PC-3 (cell line): ENCODE measurements at regions not wholly inside any gene's neighbourhood (a gene's known extent, or its start where the extent isn't known, plus 50 kb on each side); places are given as distances from the start of the nearest gene placed in this dataset.

ENCODE experiments used
- ATAC-seq: fragments of 200-7000 bp; cut with Tn5 transposase; 2 replicates; pipeline ENCODE4 v1.9.1; 2020; ENCODE audit warnings: mild to moderate bottlenecking, moderate library complexity
- BruUV-seq: library from RNA; stranded (reverse); fragments of 400-500 nt; replicated peaks from 2 replicates; lab custom pipeline; 2021; lab: Mats Ljungman, UMichigan
- CTCF ChIA-PET: fragments of 300-600 bp; sonication (Branson Sonifier 250); formaldehyde crosslinking; loops from one replicate; lab custom pipeline; 2022; ENCODE audit warnings: antibody characterized with exemption; lab: Charles Lee
- POLR2A ChIA-PET: fragments of 300-600 bp; sonication (Branson Sonifier 250); formaldehyde crosslinking; loops from one replicate; lab custom pipeline; 2022; ENCODE audit warnings: antibody characterized with exemption; ENCODE audit not compliant: unreplicated experiment; lab: Charles Lee
- DNase-seq: peaks from one replicate; pipeline ENCODE4 v3.0.0-alpha.2; 2015
- H2AFZ ChIP-seq: fragments of 300-600 bp; sonication (generic); 2 replicates; pipeline ENCODE4 v1.6.0; 2016; ENCODE audit warnings: antibody characterized with exemption, low read length
- H3F3A ChIP-seq: fragments of 300-600 bp; sonication (generic); one replicate; pipeline ENCODE4 v1.6.0; 2017; ENCODE audit warnings: antibody characterized with exemption, low read length, control low read depth, mild to moderate bottlenecking; ENCODE audit not compliant: unreplicated experiment
- H3K27ac ChIP-seq: fragments of 300-600 bp; sonication (generic); 2 replicates; pipeline ENCODE4 v1.5.1; 2016; ENCODE audit warnings: mild to moderate bottlenecking, low read length
- H3K27me3 ChIP-seq: fragments of 300-600 bp; sonication (generic); 2 replicates; pipeline ENCODE4 v1.6.1; 2016; ENCODE audit warnings: low read length, mixed read lengths
- H3K36me3 ChIP-seq: fragments of 300-600 bp; sonication (generic); 2 replicates; pipeline ENCODE4 v1.6.1; 2016; ENCODE audit warnings: low read depth, mixed run types, low read length, mixed read lengths
- H3K4me1 ChIP-seq: fragments of 300-600 bp; sonication (generic); 2 replicates; pipeline ENCODE4 v1.5.1; 2016; ENCODE audit warnings: low read length; ENCODE audit not compliant: insufficient read depth
- H3K4me2 ChIP-seq: fragments of 300-600 bp; sonication (generic); 2 replicates; pipeline ENCODE4 v1.6.0; 2016; ENCODE audit warnings: low read length
- H3K4me3 ChIP-seq: fragments of 300-600 bp; sonication (generic); 2 replicates; pipeline ENCODE4 v1.5.1; 2016; ENCODE audit warnings: mild to moderate bottlenecking, low read length, mixed read lengths
- H3K79me2 ChIP-seq: fragments of 300-600 bp; sonication (generic); 2 replicates; pipeline ENCODE4 v1.6.1; 2017; ENCODE audit warnings: low read length, mixed read lengths
- H3K9ac ChIP-seq: fragments of 300-600 bp; sonication (generic); 2 replicates; pipeline ENCODE4 v1.6.0; 2016; ENCODE audit warnings: mild to moderate bottlenecking, low read length
- H3K9me2 ChIP-seq: fragments of 300-600 bp; sonication (generic); replicated peaks from 2 replicates; pipeline ENCODE4 v1.6.1; 2016; ENCODE audit warnings: mixed run types, low read length, mixed read lengths
- H3K9me3 ChIP-seq: fragments of 300-600 bp; sonication (generic); 2 replicates; pipeline ENCODE4 v1.6.1; 2016; ENCODE audit warnings: low read length, mixed read lengths
- H4K20me1 ChIP-seq: fragments of 300-600 bp; sonication (generic); 2 replicates; pipeline ENCODE4 v1.6.1; 2016; ENCODE audit warnings: low read length, mixed read lengths
- CTCF ChIP-seq: fragments of 300-600 bp; sonication (generic); conservative IDR thresholded peaks from 2 replicates; pipeline ENCODE4 v1.5.1; 2017; ENCODE audit warnings: antibody characterized with exemption, low read depth, mild to moderate bottlenecking, low read length
- EZH2 ChIP-seq: fragments of 300-600 bp; sonication (generic); IDR thresholded peaks from one replicate; pipeline ENCODE4 v1.6.1; 2017; ENCODE audit warnings: antibody characterized with exemption, mild to moderate bottlenecking, low read length; ENCODE audit not compliant: unreplicated experiment
- EZH2phosphoT487 ChIP-seq: fragments of 300-600 bp; sonication (generic); IDR thresholded peaks from 2 replicates; pipeline ENCODE4 v1.6.1; 2018; ENCODE audit warnings: mild to moderate bottlenecking, antibody characterized with exemption, low read length, borderline replicate concordance
- intact Hi-C: fragments of 100-400 bp; cut with micrococcal nuclease; formaldehyde crosslinking; loops from 2 replicates; pipeline ENCODE4 v1.9.0; 2023

GRCh38 chr12:84313323-84313675 lies 599.3 kb downstream of the SLC6A15 start:
- no peaks in the 10 kb centered on the region for H3F3A ChIP-seq
- H3K27ac ChIP-seq = no peak overlapping the region
- no peaks in the 10 kb centered on the region for H3K4me1 ChIP-seq
- BruUV-seq = no TSS peak
- no peaks in the 10 kb centered on the region for H3K9me3 ChIP-seq
- ChIA-PET POLR2A (no interaction called here), CTCF (no interaction called here)
- H4K20me1 ChIP-seq = no peaks in the 10 kb centered on the region
- ATAC-seq = no peak
- no peak overlapping the region for H3K4me2 ChIP-seq
- no peak overlapping the region for H3K9ac ChIP-seq
- H3K79me2 ChIP-seq = no peaks in the 10 kb centered on the region
- intact Hi-C loops = no loop called here
- H3K27me3 ChIP-seq = no peaks in the 10 kb centered on the region
- TF ChIP-seq EZH2 (no peak), EZH2phosphoT487 (no peak), CTCF (no peak)
- H3K4me3 ChIP-seq = no peak overlapping the region
- no peak for DNase-seq
- no peaks in the 10 kb centered on the region for H3K36me3 ChIP-seq
- H2AFZ ChIP-seq = no peak overlapping the region
- H3K9me2 ChIP-seq = no peaks in the 10 kb centered on the region

- H3K27ac ChIP-seq = no peak overlapping the region
- H3K4me1 ChIP-seq = no peaks in the 10 kb centered on the region
- H3K9me2 ChIP-seq = no peaks in the 10 kb centered on the region
- no peaks in the 10 kb centered on the region for H3F3A ChIP-seq
- no peaks in the 10 kb centered on the region for H3K79me2 ChIP-seq
- no peaks in the 10 kb centered on the region for H3K27me3 ChIP-seq
- no peaks in the 10 kb centered on the region for H4K20me1 ChIP-seq
- no peak overlapping the region for H3K9ac ChIP-seq
- H3K9me3 ChIP-seq = no peaks in the 10 kb centered on the region
- ChIA-PET POLR2A (no interaction called here), CTCF (no interaction called here)
- DNase-seq (no peak), ATAC-seq (no peak)
- BruUV-seq = no TSS peak
- no peak overlapping the region for H2AFZ ChIP-seq
- intact Hi-C loops = no loop called here
- H3K4me2 ChIP-seq = no peak overlapping the region
- no peak overlapping the region for H3K4me3 ChIP-seq
- H3K36me3 ChIP-seq = no peaks in the 10 kb centered on the region
- TF ChIP-seq EZH2phosphoT487 = no peak
- TF ChIP-seq EZH2 = no peak
- no peak for TF ChIP-seq CTCF
Measured at GRCh38 chr12:84308211-84308610, 604.4 kb downstream of the SLC6A15 start.

GRCh38 chr12:84305144-84305543 lies 607.5 kb downstream of the SLC6A15 start:
- intact Hi-C loops = no loop called here
- Histone ChIP-seq H4K20me1 (no peaks in the 10 kb centered on the region), H3K36me3 (no peaks in the 10 kb centered on the region), H3K79me2 (no peaks in the 10 kb centered on the region), H3K9me2 (no peaks in the 10 kb centered on the region), H3K4me1 (no peaks in the 10 kb centered on the region), H3K4me2 (no peak overlapping the region), H3K27me3 (no peaks in the 10 kb centered on the region), H3K9ac (no peak overlapping the region), H2AFZ (no peak overlapping the region), H3K27ac (no peak overlapping the region), H3F3A (no peaks in the 10 kb centered on the region), H3K9me3 (no peaks in the 10 kb centered on the region), H3K4me3 (no peak overlapping the region)
- ATAC-seq = no peak
- CTCF ChIA-PET = no interaction called here
- BruUV-seq = no TSS peak
- TF ChIP-seq CTCF (no peak), EZH2 (no peak), EZH2phosphoT487 (no peak)
- POLR2A ChIA-PET = interaction anchor here (0.5 kb wide), 1 partner anchor 15 kb away, joined by 3 read pairs; no protein-coding TSS in a partner anchor
- no peak for DNase-seq
